Left hindlimb (tissue), 1 donor: ENCODE measurements at regions not wholly inside any gene's neighbourhood (a gene's known extent, or its start where the extent isn't known, plus 50 kb on each side); places are given as distances from the start of the nearest gene placed in this dataset.

ENCODE experiments used
- DNase-seq: peaks from one replicate; pipeline ENCODE4 v3.0.0-alpha.2; 2018

DNA sequence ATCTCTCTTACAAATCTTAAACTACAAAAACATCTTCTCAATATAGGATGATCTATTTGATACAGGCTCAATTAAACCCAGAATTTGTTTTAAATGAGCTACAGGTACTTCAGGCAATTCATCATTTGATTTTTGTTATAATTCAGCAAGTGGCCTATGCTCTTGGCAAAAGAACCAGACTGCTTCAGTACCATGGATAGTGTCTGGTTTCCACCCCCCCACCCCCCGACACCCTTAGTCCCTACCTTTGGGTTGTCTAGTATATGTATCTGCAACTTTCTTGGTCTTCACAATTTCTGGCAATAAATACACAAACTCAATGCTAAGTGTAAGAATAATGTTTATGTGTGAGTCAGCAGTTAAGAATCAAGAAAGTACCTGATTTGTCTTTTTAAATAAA, 97.3 kb upstream of the API5 start:
- no peak for DNase-seq

GRCh38 chr11:43217849-43218248, 93.9 kb upstream of the API5 start:
- DNase-seq: no peak

DNA sequence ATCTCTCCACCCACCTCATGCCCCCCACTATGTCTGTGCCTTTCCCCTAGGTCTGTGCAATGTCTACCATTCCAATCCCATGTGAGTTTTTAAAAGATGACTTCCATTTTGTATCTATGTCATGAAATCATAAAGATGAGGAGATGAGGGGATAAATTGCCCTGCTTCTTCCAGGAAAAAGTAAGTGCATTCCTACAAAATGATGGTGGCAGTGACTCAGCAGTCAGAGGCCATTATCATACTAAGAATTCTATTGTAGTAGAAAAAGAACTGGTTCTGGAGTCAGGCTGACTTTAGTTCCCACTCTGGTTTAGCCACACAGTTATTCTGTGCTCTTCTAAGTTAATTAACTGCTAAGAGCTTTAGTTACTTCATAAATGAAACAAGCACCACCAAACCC, 89.6 kb upstream of the API5 start:
- no peak for DNase-seq

GRCh38 chr11:43223026-43223425, 88.8 kb upstream of the API5 start:
- no peak for DNase-seq

DNA sequence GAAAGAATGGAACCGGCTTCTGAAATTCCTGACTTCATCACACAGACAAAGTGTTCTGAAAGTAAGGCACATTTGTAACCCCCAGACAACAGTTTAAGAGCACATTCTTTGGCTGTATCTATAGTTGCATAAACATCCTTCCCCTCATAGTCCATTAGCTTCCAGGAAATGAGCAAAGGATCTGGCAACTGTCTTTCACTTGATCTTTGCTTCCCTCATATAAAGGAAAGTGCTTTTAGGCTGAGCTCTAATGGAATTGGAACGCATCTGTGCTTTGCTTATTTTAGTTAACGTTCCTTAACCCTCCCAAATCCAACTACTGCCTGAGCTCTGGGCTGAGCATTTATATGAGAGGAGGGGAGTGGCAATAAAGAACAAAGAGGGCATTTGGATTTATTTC, 76.9 kb upstream of the API5 start:
- DNase-seq: no peak

GRCh38 chr11:43238341-43238740, 73.5 kb upstream of the API5 start:
- no peak for DNase-seq

GRCh38 chr11:43239791-43240190, 72.0 kb upstream of the API5 start:
- DNase-seq: no peak

- no peak for DNase-seq
Measured at GRCh38 chr11:43242401-43242800, 69.4 kb upstream of the API5 start.

- DNase-seq: no peak
Measured at GRCh38 chr11:43243927-43244326, 67.9 kb upstream of the API5 start.

DNA sequence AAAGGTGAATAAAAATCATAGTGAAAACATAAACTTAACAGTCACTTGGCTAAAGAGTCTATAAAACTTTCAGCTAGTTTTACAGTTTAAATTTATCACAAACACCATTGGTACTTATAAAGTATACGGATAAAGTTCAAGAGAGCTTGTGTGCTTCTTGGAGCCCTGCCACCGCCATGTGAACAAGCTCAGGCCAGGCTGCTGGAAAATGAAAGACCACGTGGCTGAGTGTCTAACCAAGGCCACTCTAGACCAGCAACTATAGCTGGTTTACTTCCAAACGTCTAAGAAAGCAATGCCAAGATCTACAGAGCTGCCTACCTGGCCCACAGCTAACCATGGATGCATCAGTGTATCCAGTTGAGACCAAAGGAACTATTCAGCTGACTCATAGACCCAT, 66.3 kb upstream of the API5 start:
- DNase-seq: no peak

- no peak for DNase-seq
Measured at GRCh38 chr11:43250309-43250708, 61.5 kb upstream of the API5 start.

- no peak for DNase-seq
Measured at GRCh38 chr11:43261775-43262174, 50.0 kb upstream of the API5 start.
